Cardiac muscle cell (in vitro differentiated cells and primary cell): ENCODE measurements at regions not wholly inside any gene's neighbourhood (a gene's known extent, or its start where the extent isn't known, plus 50 kb on each side); places are given as distances from the start of the nearest gene placed in this dataset.

Experiments
- DNase-seq, 2 donors: peaks; one replicate each; pipeline versions ENCODE4 v3.0.0 to v3.0.0-alpha.2; 2010 to 2017; ENCODE audit warnings: low read depth in 1 of 2, low spot score in 1 of 2
- H3K27ac ChIP-seq: fragments of 200-600 bp; sonication (generic); 2 replicates; pipeline ENCODE4 v1.5.1; 2016
- H3K27me3 ChIP-seq: fragments of 200-600 bp; sonication (generic); 2 replicates; pipeline ENCODE4 v1.6.0; 2016; ENCODE audit warnings: control low read depth
- H3K36me3 ChIP-seq: fragments of 200-600 bp; sonication (generic); 2 replicates; pipeline ENCODE4 v1.5.1; 2016; ENCODE audit warnings: control low read depth
- H3K4me1 ChIP-seq: fragments of 200-600 bp; sonication (generic); 2 replicates; pipeline ENCODE4 v1.8.1; 2017; ENCODE audit warnings: low read depth, mild to moderate bottlenecking, mixed run types
- H3K4me3 ChIP-seq: fragments of 200-600 bp; sonication (generic); 2 replicates; pipeline ENCODE4 v1.5.1; 2016; ENCODE audit warnings: mild to moderate bottlenecking
- H3K9me3 ChIP-seq: fragments of 200-600 bp; sonication (generic); 2 replicates; pipeline ENCODE4 v1.5.1; 2017; ENCODE audit warnings: low read depth, mild to moderate bottlenecking, control low read depth
- CTCF ChIP-seq: IDR thresholded peaks from 2 replicates; pipeline ENCODE4 v1.5.1; 2012; ENCODE audit warnings: low read depth, mild to moderate bottlenecking, low read length

GRCh38 chr14:101226265-101226602 is 322.7 kb upstream of the RTL1 start:
- no peak for DNase-seq
- no peak for TF ChIP-seq CTCF
- Histone ChIP-seq H3K36me3 (no peaks in the 10 kb centered on the region), H3K4me1 (no peaks in the 10 kb centered on the region), H3K27me3 (no peaks in the 10 kb centered on the region), H3K27ac (no peak overlapping the region), H3K9me3 (no peaks in the 10 kb centered on the region), H3K4me3 (no peak overlapping the region)

- H3K27me3 ChIP-seq: no peaks in the 10 kb centered on the region
- no peaks in the 10 kb centered on the region for H3K9me3 ChIP-seq
- H3K27ac ChIP-seq: no peak overlapping the region
- H3K4me1 ChIP-seq: no peaks in the 10 kb centered on the region
- H3K4me3 ChIP-seq: no peak overlapping the region
- no peak for TF ChIP-seq CTCF
- H3K36me3 ChIP-seq: no peaks in the 10 kb centered on the region
- DNase-seq: no peak
Measured at GRCh38 chr14:101226603-101227425, 323.3 kb upstream of the RTL1 start.

GRCh38 chr14:101227611-101228594 is 324.4 kb upstream of the RTL1 start:
- no peak for DNase-seq
- Histone ChIP-seq H3K36me3 (no peaks in the 10 kb centered on the region), H3K9me3 (no peaks in the 10 kb centered on the region), H3K4me3 (no peak overlapping the region), H3K4me1 (no peaks in the 10 kb centered on the region), H3K27me3 (no peaks in the 10 kb centered on the region), H3K27ac (no peak overlapping the region)
- TF ChIP-seq CTCF: no peak

GRCh38 chr14:101228949-101229541 is 325.5 kb upstream of the RTL1 start:
- Histone ChIP-seq H3K9me3 (no peaks in the 10 kb centered on the region), H3K27ac (no peak overlapping the region), H3K4me1 (no peaks in the 10 kb centered on the region), H3K27me3 (no peaks in the 10 kb centered on the region), H3K4me3 (no peak overlapping the region), H3K36me3 (no peaks in the 10 kb centered on the region)
- TF ChIP-seq CTCF: no peak
- no peak for DNase-seq

- Histone ChIP-seq H3K4me3 (no peak overlapping the region), H3K36me3 (no peaks in the 10 kb centered on the region), H3K9me3 (no peaks in the 10 kb centered on the region), H3K4me1 (no peaks in the 10 kb centered on the region), H3K27ac (no peak overlapping the region), H3K27me3 (no peaks in the 10 kb centered on the region)
- TF ChIP-seq CTCF: no peak
- no peak for DNase-seq
Measured at GRCh38 chr14:101229666-101230065, 326.1 kb upstream of the RTL1 start.
